Endodermal cell (in vitro differentiated cells): ENCODE measurements at regions not wholly inside any gene's neighbourhood (a gene's known extent, or its start where the extent isn't known, plus 50 kb on each side); places are given as distances from the start of the nearest gene placed in this dataset.

Experiments used
- DNase-seq: peaks from one replicate; pipeline ENCODE4 v3.0.0-alpha.2; 2017
- H3K27ac ChIP-seq: 2 replicates; pipeline ENCODE4 v1.5.1; 2013; ENCODE audit warnings: mild to moderate bottlenecking, low read depth, low read length, moderate library complexity
- H3K27me3 ChIP-seq: 2 replicates; pipeline ENCODE4 v1.6.1; 2013; ENCODE audit warnings: mild to moderate bottlenecking, low read length, moderate library complexity; ENCODE audit not compliant: insufficient read depth, control insufficient read depth, poor library complexity, severe bottlenecking
- H3K36me3 ChIP-seq: 2 replicates; pipeline ENCODE4 v1.7.0; 2013; ENCODE audit warnings: mild to moderate bottlenecking, low read length, moderate library complexity; ENCODE audit not compliant: control insufficient read depth, insufficient read depth
- H3K4me1 ChIP-seq: one replicate; pipeline ENCODE4 v1.7.0; 2013; ENCODE audit warnings: low read length; ENCODE audit not compliant: control insufficient read depth, insufficient read depth
- H3K4me3 ChIP-seq: 2 replicates; pipeline ENCODE4 v1.5.1; 2013; ENCODE audit warnings: mild to moderate bottlenecking, low read length, moderate library complexity
- H3K9ac ChIP-seq: 2 replicates; pipeline ENCODE4 v1.6.1; 2013; ENCODE audit warnings: mild to moderate bottlenecking, low read length, moderate library complexity; ENCODE audit not compliant: poor library complexity, severe bottlenecking; ENCODE audit errors: extremely low read depth
- H3K9me3 ChIP-seq: 2 replicates; pipeline ENCODE4 v1.6.1; 2013; ENCODE audit warnings: mild to moderate bottlenecking, low read length, moderate library complexity; ENCODE audit not compliant: control insufficient read depth
- H3K27ac Mint-ChIP-seq: 2 replicates; pipeline ENCODE4 v1.8.0; 2020; ENCODE audit warnings: mixed read lengths
- H3K27me3 Mint-ChIP-seq: 2 replicates; pipeline ENCODE4 v1.8.0; 2021; ENCODE audit warnings: mild to moderate bottlenecking, mixed read lengths; ENCODE audit not compliant: insufficient read depth
- H3K36me3 Mint-ChIP-seq: 2 replicates; pipeline ENCODE4 v1.8.0; 2020; ENCODE audit warnings: low read depth, mixed read lengths
- H3K4me1 Mint-ChIP-seq: 2 replicates; pipeline ENCODE4 v1.8.0; 2020; ENCODE audit warnings: mixed read lengths
- H3K4me3 Mint-ChIP-seq: 2 replicates; pipeline ENCODE4 v1.8.0; 2020; ENCODE audit warnings: mild to moderate bottlenecking, moderate library complexity, mixed read lengths
- H3K9me3 Mint-ChIP-seq: 2 replicates; pipeline ENCODE4 v1.8.0; 2020; ENCODE audit warnings: mild to moderate bottlenecking, mixed read lengths
- whole genome bisulfite sequencing, 2 experiments: methylation state at CpG; one replicate each; pipeline versions ENCODE4 v1.1.5 to v1.1.7; 2013; ENCODE audit warnings: missing lambda C conversion rate in 2 of 2, mixed read lengths in 1 of 2; ENCODE audit not compliant: insufficient coverage in 1 of 2, insufficient read length in 1 of 2; 5-methylcytosine and 5-hydroxymethylcytosine counted together
- TF ChIP-seq, protein P1 (sequence below): fragments of 200-600 bp; sonication (generic); conservative IDR thresholded peaks from 2 replicates; pipeline ENCODE4 v1.5.0; 2021; ENCODE audit warnings: antibody characterized with exemption, mild to moderate bottlenecking

DNA sequence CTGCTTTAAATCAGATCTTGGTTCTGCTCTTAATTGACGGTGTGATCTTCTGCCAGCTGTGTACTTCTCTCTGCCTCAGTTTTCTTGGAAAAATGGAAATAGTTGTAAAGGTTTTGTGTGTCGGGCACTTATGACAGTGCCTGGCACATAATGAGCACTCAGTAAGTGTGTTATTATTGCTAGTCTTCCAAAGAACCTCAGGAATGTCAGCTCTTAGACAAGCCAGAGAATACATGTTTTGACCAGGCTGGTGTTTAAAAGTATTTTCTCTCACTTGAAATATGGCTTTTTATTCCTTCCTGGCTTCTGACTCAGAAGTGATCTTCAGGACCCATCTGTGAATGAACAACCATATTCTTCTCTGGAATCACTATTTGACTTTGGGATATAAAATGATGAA lies 304.1 kb downstream of the SNAPC1 start:
- Mint-ChIP-seq H3K27ac (no peak overlapping the region), H3K27me3 (no peaks in the 10 kb centered on the region)
- 83 to 91% methylated on average over 1 to 2 of the region's 2 CpGs for WGBS, 2 experiments

DNA sequence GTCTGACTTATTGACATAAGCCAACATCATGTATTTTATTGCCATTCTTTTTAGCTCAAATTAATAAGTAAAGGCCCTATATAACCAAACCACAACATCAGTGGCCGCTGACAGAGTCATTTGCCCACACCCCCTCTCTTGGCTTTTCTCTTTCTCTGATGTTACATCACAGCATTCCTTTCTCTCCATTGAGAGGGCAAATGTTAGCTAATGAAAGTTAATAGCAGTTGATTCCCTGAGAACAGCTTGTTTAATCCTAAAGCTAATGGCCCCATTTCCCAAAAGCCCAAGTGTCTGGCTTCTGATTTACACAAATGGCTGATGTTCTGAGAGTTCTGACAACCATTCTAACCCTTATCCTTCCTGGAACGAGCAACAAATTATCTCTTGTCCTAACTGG lies 308.8 kb downstream of the SNAPC1 start:
- H3K27ac Mint-ChIP-seq: no peak overlapping the region
- H3K36me3 Mint-ChIP-seq: no peaks in the 10 kb centered on the region
- Histone ChIP-seq H3K9me3 (no peaks in the 10 kb centered on the region), H3K36me3 (no peaks in the 10 kb centered on the region), H3K4me3 (no peak overlapping the region), H3K9ac (no peak overlapping the region), H3K4me1 (no peaks in the 10 kb centered on the region), H3K27ac (no peak overlapping the region), H3K27me3 (no peaks in the 10 kb centered on the region)
- TF ChIP-seq, protein P1, sequence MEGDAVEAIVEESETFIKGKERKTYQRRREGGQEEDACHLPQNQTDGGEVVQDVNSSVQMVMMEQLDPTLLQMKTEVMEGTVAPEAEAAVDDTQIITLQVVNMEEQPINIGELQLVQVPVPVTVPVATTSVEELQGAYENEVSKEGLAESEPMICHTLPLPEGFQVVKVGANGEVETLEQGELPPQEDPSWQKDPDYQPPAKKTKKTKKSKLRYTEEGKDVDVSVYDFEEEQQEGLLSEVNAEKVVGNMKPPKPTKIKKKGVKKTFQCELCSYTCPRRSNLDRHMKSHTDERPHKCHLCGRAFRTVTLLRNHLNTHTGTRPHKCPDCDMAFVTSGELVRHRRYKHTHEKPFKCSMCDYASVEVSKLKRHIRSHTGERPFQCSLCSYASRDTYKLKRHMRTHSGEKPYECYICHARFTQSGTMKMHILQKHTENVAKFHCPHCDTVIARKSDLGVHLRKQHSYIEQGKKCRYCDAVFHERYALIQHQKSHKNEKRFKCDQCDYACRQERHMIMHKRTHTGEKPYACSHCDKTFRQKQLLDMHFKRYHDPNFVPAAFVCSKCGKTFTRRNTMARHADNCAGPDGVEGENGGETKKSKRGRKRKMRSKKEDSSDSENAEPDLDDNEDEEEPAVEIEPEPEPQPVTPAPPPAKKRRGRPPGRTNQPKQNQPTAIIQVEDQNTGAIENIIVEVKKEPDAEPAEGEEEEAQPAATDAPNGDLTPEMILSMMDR: no peak
- H3K4me1 Mint-ChIP-seq: no peaks in the 10 kb centered on the region
- no peak for DNase-seq
- H3K4me3 Mint-ChIP-seq: no peak overlapping the region
- H3K9me3 Mint-ChIP-seq: no peaks in the 10 kb centered on the region
- 98% methylated on average over 2 of the region's 2 CpGs; no CpG with 5 or more reads in 1 of the 2 experiments for WGBS, 2 experiments
- no peaks in the 10 kb centered on the region for H3K27me3 Mint-ChIP-seq

More for the DNA sequence above, 304.1 kb downstream of the SNAPC1 start:
- H3K4me1 ChIP-seq: no peaks in the 10 kb centered on the region
- no peak overlapping the region for H3K27ac ChIP-seq
- no peaks in the 10 kb centered on the region for H3K27me3 ChIP-seq
- H3K4me3 ChIP-seq: no peak overlapping the region
- peaks cover 3% of the 10 kb centered on the region for H3K4me1 Mint-ChIP-seq
- no peak for DNase-seq
- TF ChIP-seq, protein P1: no peak
- no peak overlapping the region for H3K9ac ChIP-seq
- H3K4me3 Mint-ChIP-seq: no peak overlapping the region
- no peaks in the 10 kb centered on the region for H3K36me3 Mint-ChIP-seq
- no peaks in the 10 kb centered on the region for H3K9me3 Mint-ChIP-seq
- H3K9me3 ChIP-seq: no peaks in the 10 kb centered on the region
- no peaks in the 10 kb centered on the region for H3K36me3 ChIP-seq

DNA sequence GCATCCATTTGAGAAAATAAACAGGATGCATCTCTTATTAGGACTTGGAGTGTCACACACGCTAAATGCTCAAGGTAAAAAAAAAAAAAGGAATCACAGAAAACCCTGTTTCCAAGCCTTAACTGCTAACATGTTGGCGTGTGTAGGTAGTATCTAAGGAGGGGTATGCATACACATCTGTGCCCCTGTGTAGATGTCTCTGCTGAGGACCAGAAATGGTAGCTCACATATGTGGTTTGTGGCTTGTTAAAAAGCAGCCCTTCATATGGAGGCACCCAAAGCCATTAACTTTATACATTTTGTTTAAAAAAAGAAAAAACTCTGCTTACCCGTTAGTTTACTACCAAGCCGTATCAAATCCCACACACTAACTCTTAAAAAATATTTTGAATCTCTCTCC lies 314.1 kb downstream of the SNAPC1 start:
- TF ChIP-seq, protein P1: no peak
- WGBS, 2 experiments: 87 to 94% methylated on average over 3 to 4 of the region's 4 CpGs
- H3K27me3 Mint-ChIP-seq: no peaks in the 10 kb centered on the region

More for the DNA sequence above, 314.1 kb downstream of the SNAPC1 start:
- H3K4me3 Mint-ChIP-seq: no peak overlapping the region
- Histone ChIP-seq H3K36me3 (no peaks in the 10 kb centered on the region), H3K9me3 (no peaks in the 10 kb centered on the region), H3K4me1 (no peaks in the 10 kb centered on the region), H3K9ac (no peak overlapping the region), H3K4me3 (no peak overlapping the region), H3K27me3 (no peaks in the 10 kb centered on the region), H3K27ac (no peak overlapping the region)
- no peak overlapping the region for H3K27ac Mint-ChIP-seq
- H3K9me3 Mint-ChIP-seq: no peaks in the 10 kb centered on the region
- no peaks in the 10 kb centered on the region for H3K36me3 Mint-ChIP-seq
- DNase-seq: no peak
- peaks cover 4% of the 10 kb centered on the region for H3K4me1 Mint-ChIP-seq
